DOHH2 (cell line): ENCODE measurements at regions not wholly inside any gene's neighbourhood (a gene's known extent, or its start where the extent isn't known, plus 50 kb on each side); places are given as distances from the start of the nearest gene placed in this dataset.

Experiments
- H3F3A ChIP-seq: fragments of 200-600 bp; sonication (generic), shearing (Covaris generic); 2 replicates; pipeline ENCODE4 v1.6.0; 2016; ENCODE audit warnings: antibody characterized with exemption, mild to moderate bottlenecking; ENCODE audit not compliant: control insufficient read depth, insufficient read depth
- H3K27ac ChIP-seq: fragments of 200-600 bp; sonication (generic); 2 replicates; pipeline ENCODE4 v1.5.1; 2014; ENCODE audit warnings: low read depth, mild to moderate bottlenecking, low read length, moderate library complexity
- H3K27me3 ChIP-seq: fragments of 200-600 bp; sonication (generic); 2 replicates; pipeline ENCODE4 v1.6.1; 2014; ENCODE audit warnings: mild to moderate bottlenecking, low read length, mixed read lengths; ENCODE audit not compliant: control insufficient read depth
- H3K36me3 ChIP-seq: fragments of 200-600 bp; sonication (generic); 2 replicates; pipeline ENCODE4 v1.6.1; 2014; ENCODE audit warnings: mild to moderate bottlenecking, low read length, moderate library complexity, mixed read lengths; ENCODE audit not compliant: control insufficient read depth
- H3K4me1 ChIP-seq: fragments of 200-600 bp; sonication (generic); 2 replicates; pipeline ENCODE4 v1.6.1; 2014; ENCODE audit warnings: mild to moderate bottlenecking, low read length, mixed read lengths; ENCODE audit not compliant: control insufficient read depth
- H3K4me2 ChIP-seq: fragments of 200-600 bp; sonication (generic); 2 replicates; pipeline ENCODE4 v1.6.0; 2014; ENCODE audit warnings: mild to moderate bottlenecking, low read length, moderate library complexity
- H3K4me3 ChIP-seq: fragments of 200-600 bp; sonication (generic); 2 replicates; pipeline ENCODE4 v1.5.1; 2014; ENCODE audit warnings: mild to moderate bottlenecking, low read length, mixed read lengths
- H3K79me2 ChIP-seq: fragments of 200-600 bp; sonication (generic); 2 replicates; pipeline ENCODE4 v1.6.1; 2014; ENCODE audit warnings: mild to moderate bottlenecking, low read length, mixed read lengths; ENCODE audit not compliant: control insufficient read depth
- H3K9me2 ChIP-seq: fragments of 200-600 bp; sonication (generic); replicated peaks from 2 replicates; pipeline ENCODE4 v1.6.1; 2014; ENCODE audit warnings: mild to moderate bottlenecking, low read length, mixed read lengths; ENCODE audit not compliant: control insufficient read depth
- H3K9me3 ChIP-seq: fragments of 200-600 bp; sonication (generic); 2 replicates; pipeline ENCODE4 v1.6.1; 2014; ENCODE audit warnings: antibody characterized with exemption, low read length, mixed read lengths; ENCODE audit not compliant: control insufficient read depth, insufficient read depth
- H4K20me1 ChIP-seq: fragments of 200-600 bp; sonication (generic); 2 replicates; pipeline ENCODE4 v1.6.0; 2014; ENCODE audit warnings: low read depth, mild to moderate bottlenecking, antibody characterized with exemption, low read length, moderate library complexity; ENCODE audit not compliant: control insufficient read depth, insufficient read depth
- EZH2phosphoT487 ChIP-seq: fragments of 200-600 bp; sonication (generic); IDR thresholded peaks from 2 replicates; pipeline ENCODE4 v1.6.1; 2017; ENCODE audit warnings: borderline replicate concordance, mild to moderate bottlenecking, antibody characterized with exemption, low read length, moderate library complexity, mixed read lengths
- TF ChIP-seq, protein P1 (sequence below): fragments of 200-600 bp; sonication (generic); IDR thresholded peaks from one replicate; pipeline ENCODE4 v1.5.1; 2014; ENCODE audit warnings: antibody characterized with exemption, mild to moderate bottlenecking, low read depth, low read length; ENCODE audit not compliant: poor library complexity, severe bottlenecking

DNA sequence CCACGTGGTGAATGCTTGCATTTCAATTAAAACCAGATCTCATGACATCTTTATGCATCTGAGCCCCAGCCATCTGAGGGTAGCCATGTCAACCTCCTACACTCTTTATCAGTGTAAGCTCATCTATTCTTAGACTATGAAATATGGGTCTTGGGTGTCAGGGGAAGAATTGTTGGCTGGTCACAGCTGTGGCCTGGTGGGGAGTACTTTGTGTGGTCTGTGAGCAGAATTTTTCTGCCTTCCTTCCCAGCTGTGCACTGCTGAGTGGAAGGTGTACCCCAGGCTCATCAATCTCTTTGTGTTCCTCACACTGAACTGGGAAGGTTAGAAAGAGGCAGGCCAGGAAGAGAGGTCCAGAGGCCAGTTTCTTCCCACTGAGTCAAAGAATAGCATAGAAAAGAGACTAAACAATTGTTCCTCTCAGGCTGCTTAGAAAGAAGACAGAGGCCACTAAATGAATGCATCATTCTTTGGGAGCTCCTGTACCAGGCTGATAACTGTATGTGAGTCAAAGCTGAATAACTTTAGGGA is 202.7 kb upstream of the RGMB start:
- no peak for TF ChIP-seq EZH2phosphoT487
- TF ChIP-seq, protein P1, sequence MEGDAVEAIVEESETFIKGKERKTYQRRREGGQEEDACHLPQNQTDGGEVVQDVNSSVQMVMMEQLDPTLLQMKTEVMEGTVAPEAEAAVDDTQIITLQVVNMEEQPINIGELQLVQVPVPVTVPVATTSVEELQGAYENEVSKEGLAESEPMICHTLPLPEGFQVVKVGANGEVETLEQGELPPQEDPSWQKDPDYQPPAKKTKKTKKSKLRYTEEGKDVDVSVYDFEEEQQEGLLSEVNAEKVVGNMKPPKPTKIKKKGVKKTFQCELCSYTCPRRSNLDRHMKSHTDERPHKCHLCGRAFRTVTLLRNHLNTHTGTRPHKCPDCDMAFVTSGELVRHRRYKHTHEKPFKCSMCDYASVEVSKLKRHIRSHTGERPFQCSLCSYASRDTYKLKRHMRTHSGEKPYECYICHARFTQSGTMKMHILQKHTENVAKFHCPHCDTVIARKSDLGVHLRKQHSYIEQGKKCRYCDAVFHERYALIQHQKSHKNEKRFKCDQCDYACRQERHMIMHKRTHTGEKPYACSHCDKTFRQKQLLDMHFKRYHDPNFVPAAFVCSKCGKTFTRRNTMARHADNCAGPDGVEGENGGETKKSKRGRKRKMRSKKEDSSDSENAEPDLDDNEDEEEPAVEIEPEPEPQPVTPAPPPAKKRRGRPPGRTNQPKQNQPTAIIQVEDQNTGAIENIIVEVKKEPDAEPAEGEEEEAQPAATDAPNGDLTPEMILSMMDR: no peak
- no peaks in the 10 kb centered on the region for H4K20me1 ChIP-seq
- H3K36me3 ChIP-seq: no peaks in the 10 kb centered on the region
- H3K27ac ChIP-seq: no peak overlapping the region
- no peaks in the 10 kb centered on the region for H3K4me1 ChIP-seq
- H3K4me3 ChIP-seq: no peak overlapping the region
- H3K9me2 ChIP-seq: no peaks in the 10 kb centered on the region
- H3K27me3 ChIP-seq: no peaks in the 10 kb centered on the region
- H3K79me2 ChIP-seq: no peaks in the 10 kb centered on the region
- no peaks in the 10 kb centered on the region for H3K9me3 ChIP-seq
- H3F3A ChIP-seq: no peaks in the 10 kb centered on the region
- no peak overlapping the region for H3K4me2 ChIP-seq

DNA sequence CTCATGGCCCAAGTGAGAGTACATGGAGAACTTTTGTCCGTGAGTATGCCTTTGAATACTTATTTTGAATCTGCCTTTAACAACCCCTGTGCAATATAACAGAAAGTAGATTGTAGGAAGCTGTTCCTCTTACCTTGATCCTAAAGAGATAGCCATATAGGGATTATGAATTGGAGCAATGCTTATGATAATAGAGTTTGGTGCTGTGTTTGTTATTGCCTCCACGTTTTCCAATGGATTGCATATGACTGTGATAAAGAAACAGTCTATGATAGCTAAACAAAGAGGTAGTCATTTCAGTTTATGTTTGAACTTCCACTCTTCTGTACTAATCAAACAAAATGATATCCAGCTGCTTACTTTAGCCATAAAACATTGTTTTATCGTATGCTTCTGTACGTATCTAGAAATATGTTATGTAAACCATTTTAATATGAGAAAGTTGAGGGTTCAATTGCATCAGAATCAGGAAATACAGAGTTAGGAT is 199.6 kb upstream of the RGMB start:
- no peaks in the 10 kb centered on the region for H3F3A ChIP-seq
- no peaks in the 10 kb centered on the region for H3K36me3 ChIP-seq
- H3K27me3 ChIP-seq: no peaks in the 10 kb centered on the region
- H3K79me2 ChIP-seq: no peaks in the 10 kb centered on the region
- no peak overlapping the region for H3K4me3 ChIP-seq
- no peaks in the 10 kb centered on the region for H4K20me1 ChIP-seq
- no peaks in the 10 kb centered on the region for H3K9me2 ChIP-seq
- H3K9me3 ChIP-seq: no peaks in the 10 kb centered on the region
- TF ChIP-seq, protein P1: no peak
- no peak for TF ChIP-seq EZH2phosphoT487
- H3K27ac ChIP-seq: no peak overlapping the region
- H3K4me1 ChIP-seq: no peaks in the 10 kb centered on the region
- no peak overlapping the region for H3K4me2 ChIP-seq

DNA sequence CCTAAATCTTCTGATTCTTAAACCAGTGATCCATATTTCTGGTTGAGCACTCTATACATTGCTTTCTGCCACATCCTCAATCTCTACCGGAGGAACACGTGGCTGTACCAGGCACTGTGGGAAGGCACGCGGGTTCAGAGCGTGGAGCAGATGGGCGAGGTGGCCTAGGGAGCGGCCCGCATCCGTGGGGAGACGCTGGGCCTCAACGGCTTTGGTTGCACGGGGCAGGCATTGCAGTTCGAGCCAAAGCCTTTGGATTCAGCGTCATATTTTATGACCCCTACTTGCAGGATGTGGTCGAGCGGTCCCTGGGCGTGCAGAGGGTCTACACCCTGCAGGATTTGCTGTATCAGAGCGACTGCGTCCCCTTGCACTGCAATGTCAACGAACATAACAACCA is 197.2 kb upstream of the RGMB start:
- TF ChIP-seq EZH2phosphoT487: no peak
- TF ChIP-seq, protein P1: no peak
- no peaks in the 10 kb centered on the region for H4K20me1 ChIP-seq

More for the DNA sequence above, 197.2 kb upstream of the RGMB start:
- no peaks in the 10 kb centered on the region for H3K79me2 ChIP-seq
- H3K4me3 ChIP-seq: no peak overlapping the region
- H3K4me1 ChIP-seq: no peaks in the 10 kb centered on the region
- no peak overlapping the region for H3K4me2 ChIP-seq
- H3K9me3 ChIP-seq: no peaks in the 10 kb centered on the region
- no peaks in the 10 kb centered on the region for H3K9me2 ChIP-seq
- H3K27me3 ChIP-seq: no peaks in the 10 kb centered on the region
- no peaks in the 10 kb centered on the region for H3F3A ChIP-seq
- H3K36me3 ChIP-seq: no peaks in the 10 kb centered on the region
- no peak overlapping the region for H3K27ac ChIP-seq
